ENCODE measurements at regions not wholly inside any gene's neighbourhood (a gene's known extent, or its start where the extent isn't known, plus 50 kb on each side); places are given as distances from the start of the nearest gene placed in this dataset.
"Not testable (repeated sequence)": the region's sequence is repeated elsewhere in the genome, so short reads cannot be mapped to it uniquely, and the experiment has no call there.

- not testable (repeated sequence) for TF ChIP-seq EZH2 (IDR thresholded peaks at IDR 0.05; ENCODE audit: insufficient read depth, poor library complexity, severe bottlenecking); EZH2phosphoT487 (IDR thresholded peaks at IDR 0.05; ENCODE audit: insufficient read depth, low read depth)
These were observed 487.5 kb downstream of the CHSY3 start for GRCh38 chr5:130391727-130392264.

Measured in GM23248 (cell line).